ENCODE measurements at regions not wholly inside any gene's neighbourhood (a gene's known extent, or its start where the extent isn't known, plus 50 kb on each side); places are given as distances from the start of the nearest gene placed in this dataset.

DNA sequence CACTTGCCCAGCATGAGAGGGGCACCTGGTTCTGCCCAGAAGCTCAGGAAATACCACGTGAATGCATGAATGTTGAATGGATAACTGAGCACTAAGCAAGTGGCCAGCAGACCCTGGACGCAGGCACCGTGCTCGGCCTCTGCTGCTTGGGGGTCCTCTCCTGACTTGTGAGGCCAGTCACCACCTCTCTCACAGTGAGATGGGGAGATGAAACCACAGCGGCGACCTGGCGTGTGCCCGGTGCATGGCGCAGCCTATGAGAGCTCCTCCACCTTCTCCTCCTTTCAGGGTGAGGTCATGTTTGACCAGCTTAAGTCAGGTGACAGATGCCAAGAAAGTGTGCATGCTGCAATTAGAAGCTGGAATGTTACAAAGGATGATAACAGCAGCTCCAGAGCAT is 75.5 kb downstream of the HMX1 start:
- DNase-seq (ENCODE audit: low read depth), result no peak
- H3K4me3 ChIP-seq (ENCODE audit: low read depth, low read length), result no peak overlapping the region
- TF ChIP-seq, protein P1, sequence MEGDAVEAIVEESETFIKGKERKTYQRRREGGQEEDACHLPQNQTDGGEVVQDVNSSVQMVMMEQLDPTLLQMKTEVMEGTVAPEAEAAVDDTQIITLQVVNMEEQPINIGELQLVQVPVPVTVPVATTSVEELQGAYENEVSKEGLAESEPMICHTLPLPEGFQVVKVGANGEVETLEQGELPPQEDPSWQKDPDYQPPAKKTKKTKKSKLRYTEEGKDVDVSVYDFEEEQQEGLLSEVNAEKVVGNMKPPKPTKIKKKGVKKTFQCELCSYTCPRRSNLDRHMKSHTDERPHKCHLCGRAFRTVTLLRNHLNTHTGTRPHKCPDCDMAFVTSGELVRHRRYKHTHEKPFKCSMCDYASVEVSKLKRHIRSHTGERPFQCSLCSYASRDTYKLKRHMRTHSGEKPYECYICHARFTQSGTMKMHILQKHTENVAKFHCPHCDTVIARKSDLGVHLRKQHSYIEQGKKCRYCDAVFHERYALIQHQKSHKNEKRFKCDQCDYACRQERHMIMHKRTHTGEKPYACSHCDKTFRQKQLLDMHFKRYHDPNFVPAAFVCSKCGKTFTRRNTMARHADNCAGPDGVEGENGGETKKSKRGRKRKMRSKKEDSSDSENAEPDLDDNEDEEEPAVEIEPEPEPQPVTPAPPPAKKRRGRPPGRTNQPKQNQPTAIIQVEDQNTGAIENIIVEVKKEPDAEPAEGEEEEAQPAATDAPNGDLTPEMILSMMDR (IDR thresholded peaks at IDR 0.05; ENCODE audit: insufficient read depth, low read depth, low read length), result no peak

DNA sequence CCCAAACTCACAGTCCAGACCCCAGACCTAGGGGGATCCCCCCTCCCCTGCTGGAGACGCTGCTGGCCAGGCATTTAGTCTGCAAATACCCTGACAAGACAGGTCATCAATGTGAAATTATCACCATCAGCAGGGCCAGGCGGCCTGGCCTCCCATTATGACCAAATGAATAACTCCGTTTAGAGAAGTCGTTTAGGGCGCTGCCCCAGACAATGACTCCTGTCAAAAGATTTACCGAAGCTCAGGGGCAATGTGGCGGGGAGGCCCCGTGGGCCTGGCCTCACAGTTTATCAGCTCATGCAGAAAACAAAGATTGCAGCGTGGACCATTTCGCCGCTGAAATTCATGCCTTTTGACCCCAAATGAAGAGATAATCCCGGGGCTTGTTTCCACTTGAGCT is 76.5 kb downstream of the HMX1 start:
- DNase-seq (ENCODE audit: low read depth), result no peak
- H3K4me3 ChIP-seq (ENCODE audit: low read depth, low read length), result no peak overlapping the region
- TF ChIP-seq, protein P1 (IDR thresholded peaks at IDR 0.05; ENCODE audit: insufficient read depth, low read depth, low read length), result no peak

DNA sequence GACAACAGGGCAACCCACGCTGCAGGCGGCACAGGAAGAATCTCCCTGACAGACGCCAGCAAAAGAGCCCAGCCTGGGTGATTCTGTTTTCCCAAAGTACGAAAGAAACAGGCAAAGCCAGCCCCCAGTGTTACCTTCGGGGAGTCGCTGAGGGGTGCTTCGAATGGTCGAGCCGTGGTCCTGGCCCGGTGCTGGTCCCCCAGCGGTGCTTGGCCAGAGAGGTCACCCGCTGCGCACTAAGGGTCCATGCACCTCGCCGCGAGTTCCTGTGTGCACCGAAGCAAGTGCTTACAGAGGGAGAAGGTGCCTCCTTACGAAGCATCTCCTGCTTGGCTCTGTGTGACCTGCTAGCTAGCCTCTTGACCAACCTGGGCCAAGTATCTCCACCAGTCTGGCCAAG is 77.1 kb downstream of the HMX1 start:
- H3K4me3 ChIP-seq (ENCODE audit: low read depth, low read length), result no peak overlapping the region
- DNase-seq (ENCODE audit: low read depth), result no peak
- TF ChIP-seq, protein P1 (IDR thresholded peaks at IDR 0.05; ENCODE audit: insufficient read depth, low read depth, low read length), result no peak

DNA sequence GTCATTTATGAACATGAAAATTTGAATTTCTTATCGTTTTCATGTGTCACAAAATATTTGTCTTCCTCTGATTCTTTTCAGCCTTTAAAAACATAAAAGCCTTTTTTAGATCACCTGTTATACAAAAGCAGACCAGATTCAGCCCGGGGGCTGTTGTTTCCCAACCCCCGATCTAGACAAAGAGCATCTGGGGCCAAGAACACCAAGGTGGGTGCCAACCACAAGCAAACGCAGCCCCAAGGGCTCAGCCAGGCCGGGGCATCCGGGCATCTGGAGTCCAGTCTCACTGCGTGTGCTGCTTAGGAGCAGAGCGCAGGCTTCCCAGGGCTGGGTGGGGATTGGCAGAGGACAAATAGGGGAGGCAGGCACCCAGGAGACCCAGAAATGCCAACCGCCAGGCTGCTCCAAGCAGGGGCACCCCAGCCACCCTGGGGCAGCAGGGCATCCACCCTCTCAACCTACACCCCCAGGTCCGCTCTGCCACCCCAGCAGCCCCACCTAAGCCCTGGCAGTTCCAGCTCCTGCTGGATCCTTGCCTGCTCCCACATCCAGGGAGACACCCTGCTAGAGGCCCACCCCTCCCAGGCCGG is 78.0 kb downstream of the HMX1 start:
- DNase-seq (ENCODE audit: low read depth), result no peak
- no peak overlapping the region for H3K4me3 ChIP-seq (ENCODE audit: low read depth, low read length)
- TF ChIP-seq, protein P1 (IDR thresholded peaks at IDR 0.05; ENCODE audit: insufficient read depth, low read depth, low read length), result no peak

DNA sequence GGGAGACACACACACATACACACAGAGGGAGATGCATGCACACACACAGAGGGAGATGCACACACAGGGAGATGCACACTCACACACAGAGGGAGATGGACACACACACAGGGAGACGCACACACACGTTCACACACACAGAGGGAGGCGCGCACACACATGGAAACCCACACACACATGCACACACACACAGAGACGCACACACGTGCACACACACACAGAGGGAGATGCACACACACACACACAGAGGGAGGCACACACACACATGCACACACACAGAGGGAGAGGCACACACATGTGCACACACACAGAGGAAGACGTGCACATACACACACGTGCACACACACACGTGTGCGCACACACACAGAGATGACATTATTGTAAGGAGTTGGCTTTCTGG is 79.1 kb downstream of the HMX1 start:
- TF ChIP-seq, protein P1 (IDR thresholded peaks at IDR 0.05; ENCODE audit: insufficient read depth, low read depth, low read length), result no peak
- H3K4me3 ChIP-seq (ENCODE audit: low read depth, low read length), result no peak overlapping the region
- DNase-seq (ENCODE audit: low read depth), result no peak

DNA sequence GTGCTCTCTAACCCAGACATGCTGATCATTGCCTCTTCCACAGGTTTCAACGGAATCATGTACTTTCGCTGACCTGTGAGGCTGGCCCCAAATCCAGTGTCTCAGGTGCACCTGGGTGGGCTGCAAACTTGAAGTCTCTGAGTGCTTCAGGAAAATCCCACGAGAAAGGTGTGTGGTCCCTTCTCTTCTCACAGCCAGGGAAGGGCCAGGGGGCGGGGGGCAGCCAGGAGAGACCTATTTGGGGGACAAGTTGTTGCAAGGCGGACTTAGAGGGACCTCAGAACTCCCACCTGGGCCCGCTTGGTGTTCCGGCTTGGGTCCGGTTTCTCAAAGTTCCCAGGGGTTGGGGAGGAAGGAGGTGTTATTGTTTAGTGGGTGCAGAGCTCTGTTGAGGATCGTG is 80.0 kb downstream of the HMX1 start:
- no peak for DNase-seq (ENCODE audit: low read depth)
- H3K4me3 ChIP-seq (ENCODE audit: low read depth, low read length), result no peak overlapping the region
- TF ChIP-seq, protein P1 (IDR thresholded peaks at IDR 0.05; ENCODE audit: insufficient read depth, low read depth, low read length), result no peak

DNA sequence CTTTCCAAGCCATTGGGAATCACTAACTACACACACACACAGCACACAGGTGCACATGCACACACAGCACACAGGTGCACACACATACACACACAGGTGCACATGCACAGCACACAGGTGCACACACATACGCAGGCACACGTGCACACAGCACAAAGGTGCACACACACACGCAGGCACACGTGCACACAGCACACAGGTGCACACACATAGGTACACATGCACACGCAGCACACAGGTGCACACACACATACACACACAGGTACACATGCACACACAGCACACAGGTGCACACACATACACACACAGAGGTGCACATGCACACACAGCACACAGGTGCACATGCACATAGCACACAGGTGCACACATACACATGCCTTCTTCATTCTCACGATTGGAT is 80.9 kb downstream of the HMX1 start:
- TF ChIP-seq, protein P1 (IDR thresholded peaks at IDR 0.05; ENCODE audit: insufficient read depth, low read depth, low read length), result no peak
- DNase-seq (ENCODE audit: low read depth), result no peak
- H3K4me3 ChIP-seq (ENCODE audit: low read depth, low read length), result no peak overlapping the region
